IMR-90 (cell line): ENCODE measurements at regions not wholly inside any gene's neighbourhood (a gene's known extent, or its start where the extent isn't known, plus 50 kb on each side); places are given as distances from the start of the nearest gene placed in this dataset.

Experiments
- ATAC-seq: fragments of 200-7000 bp; cut with Tn5 transposase; 2 replicates; pipeline ENCODE4 v1.9.1; 2020; ENCODE audit warnings: low read depth, mild to moderate bottlenecking, moderate library complexity
- BruUV-seq: library from RNA; stranded (reverse); fragments of 400-500 nt; replicated peaks from 2 replicates; lab custom pipeline; 2021; lab: Mats Ljungman, UMichigan
- CTCF ChIA-PET: fragments of 300-600 bp; formaldehyde crosslinking; extraction: SDS; loops from one replicate; lab custom pipeline; 2021; ENCODE audit warnings: antibody characterized with exemption; lab: Yijun Ruan, JAX
- POLR2A ChIA-PET: fragments of 300-600 bp; sonication (Branson Sonifier 250); formaldehyde crosslinking; loops from one replicate; lab custom pipeline; 2022; ENCODE audit warnings: antibody characterized with exemption; ENCODE audit not compliant: unreplicated experiment; lab: Charles Lee
- DNase-seq: peaks from one replicate; pipeline ENCODE4 v3.0.0; 2013
- H2AFZ ChIP-seq: replicated peaks from 2 replicates; pipeline ENCODE3; 2013; ENCODE audit warnings: low read length, mild to moderate bottlenecking; ENCODE audit not compliant: poor library complexity
- H2AK5ac ChIP-seq: 2 replicates; pipeline ENCODE4 v1.6.1; 2013; ENCODE audit warnings: low read depth, low read length, inconsistent platforms
- H2AK9ac ChIP-seq: replicated peaks from 2 replicates; pipeline ENCODE3; 2013; ENCODE audit warnings: mild to moderate bottlenecking, low read depth, low read length, moderate library complexity; ENCODE audit not compliant: poor library complexity
- H2BK120ac ChIP-seq: 2 replicates; pipeline ENCODE4 v1.6.1; 2013; ENCODE audit warnings: low read depth, low read length, inconsistent platforms
- H2BK15ac ChIP-seq: 3 replicates; pipeline ENCODE4 v1.6.1; 2013; ENCODE audit warnings: low read depth, low read length, inconsistent platforms
- H2BK20ac ChIP-seq: 2 replicates; pipeline ENCODE4 v1.6.1; 2013; ENCODE audit warnings: low read depth, mild to moderate bottlenecking, inconsistent platforms, low read length, moderate library complexity
- H2BK5ac ChIP-seq: 2 replicates; pipeline ENCODE4 v1.6.1; 2013; ENCODE audit warnings: mild to moderate bottlenecking, low read depth, low read length, inconsistent platforms; ENCODE audit not compliant: poor library complexity, severe bottlenecking
- H3K14ac ChIP-seq: replicated peaks from 2 replicates; pipeline ENCODE4 v1.6.1; 2013; ENCODE audit warnings: low read depth, low read length, inconsistent platforms
- H3K18ac ChIP-seq: 2 replicates; pipeline ENCODE4 v1.6.1; 2013; ENCODE audit warnings: low read depth, low read length, control low read depth
- H3K23ac ChIP-seq: 2 replicates; pipeline ENCODE4 v1.6.1; 2013; ENCODE audit warnings: low read depth, low read length, inconsistent platforms
- H3K27ac ChIP-seq: 2 replicates; pipeline ENCODE4 v1.5.1; 2013; ENCODE audit warnings: mild to moderate bottlenecking, control low read depth, low read length; ENCODE audit not compliant: insufficient read depth
- H3K27me3 ChIP-seq: 2 replicates; pipeline ENCODE4 v1.6.1; 2013; ENCODE audit warnings: low read length; ENCODE audit not compliant: control insufficient read depth, insufficient read depth
- H3K36me3 ChIP-seq: 2 replicates; pipeline ENCODE4 v1.6.1; 2013; ENCODE audit warnings: low read length, mixed read lengths; ENCODE audit not compliant: control insufficient read depth, insufficient read depth
- H3K4ac ChIP-seq: 2 replicates; pipeline ENCODE4 v1.6.1; 2013; ENCODE audit warnings: low read depth, low read length, inconsistent platforms
- H3K4me1 ChIP-seq: 2 replicates; pipeline ENCODE4 v1.6.1; 2013; ENCODE audit warnings: low read length, mixed read lengths; ENCODE audit not compliant: control insufficient read depth, insufficient read depth
- H3K4me2 ChIP-seq: 2 replicates; pipeline ENCODE4 v1.6.1; 2013; ENCODE audit warnings: low read depth, mild to moderate bottlenecking, control low read depth, low read length, moderate library complexity
- H3K4me3 ChIP-seq: 2 replicates; pipeline ENCODE4 v1.5.1; 2013; ENCODE audit warnings: low read depth, mild to moderate bottlenecking, control low read depth, low read length, moderate library complexity; ENCODE audit not compliant: insufficient read depth
- H3K56ac ChIP-seq: 2 replicates; pipeline ENCODE4 v1.6.1; 2013; ENCODE audit warnings: low read length, inconsistent platforms; ENCODE audit not compliant: insufficient read depth; ENCODE audit errors: extremely low read depth
- H3K79me1 ChIP-seq, 2 experiments: 2 replicates each; pipeline ENCODE4 v1.6.1; 2013; ENCODE audit warnings: low read length in 2 of 2, inconsistent platforms in 1 of 2, low read depth in 1 of 2
- H3K9ac ChIP-seq: 2 replicates; pipeline ENCODE4 v1.6.1; 2013; ENCODE audit warnings: low read depth, low read length, control low read depth
- H3K9me1 ChIP-seq: 2 replicates; pipeline ENCODE4 v1.6.1; 2013; ENCODE audit warnings: low read length, inconsistent platforms; ENCODE audit not compliant: insufficient read depth
- H3K9me3 ChIP-seq: 2 replicates; pipeline ENCODE4 v1.6.1; 2013; ENCODE audit warnings: low read length; ENCODE audit not compliant: control insufficient read depth, insufficient read depth
- H4K20me1 ChIP-seq: 2 replicates; pipeline ENCODE4 v1.6.1; 2013; ENCODE audit warnings: low read length, inconsistent platforms; ENCODE audit not compliant: insufficient read depth
- H4K5ac ChIP-seq: 2 replicates; pipeline ENCODE4 v1.6.1; 2013; ENCODE audit warnings: mild to moderate bottlenecking, low read depth, low read length, control low read depth
- H4K8ac ChIP-seq, 2 experiments: 2 replicates each; pipeline ENCODE4 v1.6.1; 2013; ENCODE audit warnings: low read depth in 2 of 2, low read length in 2 of 2, control low read depth in 1 of 2, inconsistent platforms in 1 of 2
- H4K91ac ChIP-seq: 2 replicates; pipeline ENCODE4 v1.6.1; 2013; ENCODE audit warnings: low read depth, low read length, inconsistent platforms; ENCODE audit not compliant: insufficient read depth
- BHLHE40 ChIP-seq: fragments of 150-350 bp; IDR thresholded peaks from 2 replicates; pipeline ENCODE4 v1.6.1; 2016; ENCODE audit warnings: mild to moderate bottlenecking, low read depth, low read length
- CEBPB ChIP-seq: IDR thresholded peaks from 2 replicates; pipeline ENCODE4 v1.6.1; 2012; ENCODE audit warnings: low read depth, low read length, improper control_type of control experiment
- CHD1 ChIP-seq: IDR thresholded peaks from 2 replicates; pipeline ENCODE4 v1.6.1; 2012; ENCODE audit warnings: low read depth, low read length, improper control_type of control experiment
- CTCF ChIP-seq: conservative IDR thresholded peaks from 2 replicates; pipeline ENCODE4 v1.5.1; 2012; ENCODE audit warnings: mild to moderate bottlenecking, low read depth, low read length, improper control_type of control experiment
- ELK1 ChIP-seq: fragments of 150-350 bp; IDR thresholded peaks from 2 replicates; pipeline ENCODE4 v1.6.1; 2016; ENCODE audit warnings: low read depth, mild to moderate bottlenecking, low read length, moderate library complexity, borderline replicate concordance
- MAFK ChIP-seq: IDR thresholded peaks from 2 replicates; pipeline ENCODE4 v1.6.1; 2012; ENCODE audit warnings: low read depth, low read length, improper control_type of control experiment
- MAZ ChIP-seq: IDR thresholded peaks from 2 replicates; pipeline ENCODE4 v1.6.1; 2012; ENCODE audit warnings: low read depth, mild to moderate bottlenecking, low read length, improper control_type of control experiment, moderate library complexity, borderline replicate concordance
- MXI1 ChIP-seq: IDR thresholded peaks from 2 replicates; pipeline ENCODE4 v1.6.1; 2012; ENCODE audit warnings: low read depth, mild to moderate bottlenecking, low read length, moderate library complexity, borderline replicate concordance
- NFE2L2 ChIP-seq: fragments of 150-350 bp; IDR thresholded peaks from 2 replicates; pipeline ENCODE4 v1.6.1; 2016; ENCODE audit warnings: low read depth, mild to moderate bottlenecking, low read length
- POLR2A ChIP-seq: IDR thresholded peaks from 2 replicates; pipeline ENCODE4 v1.6.1; 2012; ENCODE audit warnings: mild to moderate bottlenecking, low read depth, low read length
- RAD21 ChIP-seq: IDR thresholded peaks from 2 replicates; pipeline ENCODE4 v1.6.1; 2012; ENCODE audit warnings: low read length, improper control_type of control experiment
- RCOR1 ChIP-seq: IDR thresholded peaks from 2 replicates; pipeline ENCODE4 v1.6.1; 2012; ENCODE audit warnings: mild to moderate bottlenecking, low read length, improper control_type of control experiment; ENCODE audit not compliant: insufficient replicate concordance
- SMC3 ChIP-seq: fragments of 150-350 bp; IDR thresholded peaks from 2 replicates; pipeline ENCODE4 v1.6.1; 2016; ENCODE audit warnings: low read depth, mild to moderate bottlenecking, antibody characterized with exemption, low read length, moderate library complexity
- WGBS, 2 experiments: methylation state at CpG; one replicate each; pipeline versions ENCODE4 v1.1.5 to v1.1.7; 2013; ENCODE audit warnings: missing lambda C conversion rate in 2 of 2; ENCODE audit not compliant: insufficient read length in 1 of 2; ENCODE audit errors: extremely low coverage in 2 of 2; 5-methylcytosine and 5-hydroxymethylcytosine counted together
- dilution Hi-C: fragments of 300-500 bp; cut with HindIII; formaldehyde crosslinking; loops from one replicate; pipeline ENCODE4 v1.14.3; 2018; ENCODE audit warnings: low sequenced_read_pairs; ENCODE audit not compliant: unreplicated experiment
- in situ Hi-C: fragments of 300-500 bp; cut with MboI; formaldehyde crosslinking; loops from 3 replicates; pipeline ENCODE4 v1.14.3; 2019; ENCODE audit warnings: low sequenced_read_pairs, inconsistent platforms, mixed read lengths
- intact Hi-C: fragments of 100-400 bp; cut with micrococcal nuclease; formaldehyde crosslinking; loops from 2 replicates; pipeline ENCODE4 v1.10.0; 2022
- TF ChIP-seq, protein P1 (sequence below): fragments of 150-350 bp; IDR thresholded peaks from 2 replicates; pipeline ENCODE4 v1.6.1; 2017; ENCODE audit warnings: mild to moderate bottlenecking, antibody characterized with exemption, low read length, low read depth

DNA sequence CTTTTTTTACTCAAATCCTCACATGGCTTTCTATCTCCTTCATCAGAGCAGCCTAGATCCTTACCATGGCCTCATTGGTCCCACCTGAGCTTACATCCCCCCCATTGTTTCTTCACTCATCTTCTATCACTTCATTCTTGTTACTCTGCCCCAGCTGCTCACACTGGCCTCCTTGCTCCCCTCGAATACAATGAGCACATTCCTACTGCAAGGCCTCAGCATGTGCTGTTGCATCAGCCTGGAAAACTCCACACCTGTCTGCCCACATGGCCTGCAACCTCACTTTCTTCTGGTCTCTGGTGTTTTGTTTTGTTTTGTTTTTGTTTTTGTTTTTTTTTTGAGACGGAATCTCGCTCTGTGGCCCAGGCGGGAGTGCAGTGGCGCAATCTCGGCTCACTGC lies 212.6 kb downstream of the TBX18 start:
- Histone ChIP-seq H3K18ac (no peak overlapping the region), H4K5ac (no peak overlapping the region), H2BK20ac (no peak overlapping the region), H2BK15ac (no peak overlapping the region), H2BK5ac (no peak overlapping the region), H3K23ac (no peak overlapping the region), H2BK120ac (no peak overlapping the region), H3K4me2 (no peak overlapping the region), H4K20me1 (no peaks in the 10 kb centered on the region), H3K27ac (no peak overlapping the region), H2AK5ac (no peak overlapping the region), H3K9me3 (no peaks in the 10 kb centered on the region), H3K14ac (no peak overlapping the region), H3K9me1 (no peaks in the 10 kb centered on the region), H3K9ac (no peak overlapping the region), H3K79me1 (no peaks in the 10 kb centered on the region), H4K8ac (no peak overlapping the region), H3K56ac (no peak overlapping the region), H2AK9ac (no peak overlapping the region), H4K91ac (no peak overlapping the region), H3K4me3 (no peak overlapping the region), H2AFZ (no peak overlapping the region), H3K4ac (no peak overlapping the region), H3K36me3 (no peaks in the 10 kb centered on the region), H3K27me3 (no peaks in the 10 kb centered on the region), H3K4me1 (no peaks in the 10 kb centered on the region)
- intact Hi-C loops (no loop called here), dilution Hi-C loops (no loop called here), in situ Hi-C loops (no loop called here)
- no TSS peak for BruUV-seq
- POLR2A ChIA-PET: no interaction called here
- no peak for ATAC-seq
- WGBS, 2 experiments: no CpG with 5 or more reads among the region's 6 CpGs
- CTCF ChIA-PET: interaction anchor here (0.7 kb wide), 1 partner anchor 18 kb away, joined by 3 read pairs; no protein-coding TSS in a partner anchor
- no peak for DNase-seq
- no peak for TF ChIP-seq BHLHE40
- TF ChIP-seq MXI1: no peak
- no peak for TF ChIP-seq CTCF
- TF ChIP-seq CHD1: no peak
- TF ChIP-seq POLR2A: no peak
- TF ChIP-seq MAFK: no peak
- TF ChIP-seq MAZ: no peak
- TF ChIP-seq NFE2L2: no peak
- TF ChIP-seq, protein P1, sequence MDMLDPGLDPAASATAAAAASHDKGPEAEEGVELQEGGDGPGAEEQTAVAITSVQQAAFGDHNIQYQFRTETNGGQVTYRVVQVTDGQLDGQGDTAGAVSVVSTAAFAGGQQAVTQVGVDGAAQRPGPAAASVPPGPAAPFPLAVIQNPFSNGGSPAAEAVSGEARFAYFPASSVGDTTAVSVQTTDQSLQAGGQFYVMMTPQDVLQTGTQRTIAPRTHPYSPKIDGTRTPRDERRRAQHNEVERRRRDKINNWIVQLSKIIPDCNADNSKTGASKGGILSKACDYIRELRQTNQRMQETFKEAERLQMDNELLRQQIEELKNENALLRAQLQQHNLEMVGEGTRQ: no peak
- TF ChIP-seq CEBPB: no peak
- TF ChIP-seq RCOR1: no peak
- no peak for TF ChIP-seq ELK1
- TF ChIP-seq RAD21: no peak
- TF ChIP-seq SMC3: no peak
